HEK293 (cell line): ENCODE measurements at regions not wholly inside any gene's neighbourhood (a gene's known extent, or its start where the extent isn't known, plus 50 kb on each side); places are given as distances from the start of the nearest gene placed in this dataset.

Source experiments
- TRIM28 ChIP-seq: IDR thresholded peaks from 2 replicates; pipeline ENCODE4 v1.6.1; 2011; ENCODE audit warnings: low read length, control low read depth, borderline replicate concordance
- ZBTB8A ChIP-seq: fragments of 450-650 bp; formaldehyde crosslinking; IDR thresholded peaks from 2 replicates; pipeline ENCODE4 v1.5.1; 2016; ENCODE audit warnings: missing biosample characterization, missing genetic modification characterization
- ZNF658 ChIP-seq: fragments of 450-650 bp; formaldehyde crosslinking; IDR thresholded peaks from 2 replicates; pipeline ENCODE4; 2016; ENCODE audit warnings: missing biosample characterization, missing genetic modification characterization
- TF ChIP-seq, protein P1 (sequence below): fragments of 450-650 bp; formaldehyde crosslinking; IDR thresholded peaks from 2 replicates; pipeline ENCODE4 v1.5.1; 2016; ENCODE audit warnings: missing biosample characterization, missing genetic modification characterization

DNA sequence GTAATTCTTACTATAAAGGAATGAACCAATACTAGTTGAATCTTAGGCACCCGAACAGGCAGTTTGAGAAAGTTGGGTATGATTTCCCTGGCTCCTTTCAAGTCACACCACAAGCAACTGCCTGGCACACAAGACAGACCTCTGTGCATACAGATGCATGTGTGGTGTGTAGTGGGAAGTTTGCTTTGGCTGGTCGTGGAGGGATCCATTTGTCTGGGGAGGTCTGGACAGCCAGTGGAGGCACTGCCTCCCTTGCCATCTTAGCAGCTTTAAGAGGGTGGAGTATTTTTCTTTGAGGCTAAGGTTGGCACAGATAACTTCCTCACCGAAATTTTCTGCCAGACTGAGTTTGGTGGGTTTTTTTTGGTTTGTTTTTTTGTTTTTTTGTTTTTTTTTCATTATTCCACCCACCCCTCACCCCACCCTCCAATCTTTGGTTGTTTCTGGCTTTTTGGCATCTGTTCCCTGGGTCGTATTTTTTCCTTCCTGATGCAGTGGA, 97.1 kb downstream of the TMEM212 start:
- TF ChIP-seq, protein P1, sequence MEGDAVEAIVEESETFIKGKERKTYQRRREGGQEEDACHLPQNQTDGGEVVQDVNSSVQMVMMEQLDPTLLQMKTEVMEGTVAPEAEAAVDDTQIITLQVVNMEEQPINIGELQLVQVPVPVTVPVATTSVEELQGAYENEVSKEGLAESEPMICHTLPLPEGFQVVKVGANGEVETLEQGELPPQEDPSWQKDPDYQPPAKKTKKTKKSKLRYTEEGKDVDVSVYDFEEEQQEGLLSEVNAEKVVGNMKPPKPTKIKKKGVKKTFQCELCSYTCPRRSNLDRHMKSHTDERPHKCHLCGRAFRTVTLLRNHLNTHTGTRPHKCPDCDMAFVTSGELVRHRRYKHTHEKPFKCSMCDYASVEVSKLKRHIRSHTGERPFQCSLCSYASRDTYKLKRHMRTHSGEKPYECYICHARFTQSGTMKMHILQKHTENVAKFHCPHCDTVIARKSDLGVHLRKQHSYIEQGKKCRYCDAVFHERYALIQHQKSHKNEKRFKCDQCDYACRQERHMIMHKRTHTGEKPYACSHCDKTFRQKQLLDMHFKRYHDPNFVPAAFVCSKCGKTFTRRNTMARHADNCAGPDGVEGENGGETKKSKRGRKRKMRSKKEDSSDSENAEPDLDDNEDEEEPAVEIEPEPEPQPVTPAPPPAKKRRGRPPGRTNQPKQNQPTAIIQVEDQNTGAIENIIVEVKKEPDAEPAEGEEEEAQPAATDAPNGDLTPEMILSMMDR, result no peak
- TF ChIP-seq ZNF658 (tag by site-specific recombination), result no peak
- TF ChIP-seq TRIM28, result no peak
- no peak for TF ChIP-seq ZBTB8A (tag by site-specific recombination)
